Colonic mucosa (tissue), 4 donors: ENCODE measurements at regions not wholly inside any gene's neighbourhood (a gene's known extent, or its start where the extent isn't known, plus 50 kb on each side); places are given as distances from the start of the nearest gene placed in this dataset.

ENCODE experiments used
- DNase-seq: peaks from one replicate; pipeline ENCODE4 v3.0.0-alpha.2; 2020
- H3K27ac ChIP-seq: fragments of 200-600 bp; one replicate; pipeline ENCODE4 v1.8.0; 2021
- H3K27me3 ChIP-seq: fragments of 200-600 bp; one replicate; pipeline ENCODE4 v1.8.0; 2021
- H3K36me3 ChIP-seq: fragments of 200-600 bp; one replicate; pipeline ENCODE4 v1.8.0; 2021
- H3K4me1 ChIP-seq: fragments of 200-600 bp; one replicate; pipeline ENCODE4 v1.8.0; 2021; ENCODE audit warnings: mild to moderate bottlenecking
- H3K4me3 ChIP-seq: fragments of 200-600 bp; one replicate; pipeline ENCODE4 v1.8.0; 2021
- H3K9ac ChIP-seq, 2 donors: one replicate each; pipeline ENCODE4 v1.7.0; 2013; ENCODE audit warnings: control low read depth in 2 of 2, low read depth in 2 of 2, low read length in 2 of 2
- H3K9me3 ChIP-seq: fragments of 200-600 bp; one replicate; pipeline ENCODE4 v1.8.0; 2021
- intact Hi-C: fragments of 100-400 bp; cut with DNase I; formaldehyde crosslinking; loops from one replicate; pipeline ENCODE4 v1.14.1; 2022
- TF ChIP-seq, protein P1 (sequence below): fragments of 200-600 bp; IDR thresholded peaks from one replicate; pipeline ENCODE4 v1.8.0; 2022; ENCODE audit warnings: antibody characterized with exemption, mild to moderate bottlenecking
- donor health status: healthy.
- donor health status: DM: no; HTN: no; CAD: no.
- donor health status: DM: no; HTN: no; CAD: no.

DNA sequence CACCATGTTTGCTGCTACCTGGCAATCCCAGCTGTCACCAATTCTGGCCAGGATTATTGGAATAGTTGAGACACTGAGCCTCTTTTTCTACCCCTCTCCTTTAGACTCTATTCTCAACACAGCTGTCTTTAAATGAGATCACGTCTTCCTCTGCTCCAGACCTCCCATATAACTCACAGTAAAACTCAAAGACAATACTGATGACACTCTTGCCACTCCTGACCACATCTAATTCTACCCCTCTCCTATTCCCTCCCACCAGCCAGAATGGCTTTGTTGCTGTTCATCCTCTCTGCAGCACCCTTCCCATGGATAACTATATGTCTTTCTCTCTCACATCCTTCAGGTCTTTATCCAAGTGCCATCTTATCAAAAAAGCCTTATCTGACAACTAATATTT lies 188.6 kb upstream of the IL15 start:
- no peaks in the 10 kb centered on the region for H3K27me3 ChIP-seq

DNA sequence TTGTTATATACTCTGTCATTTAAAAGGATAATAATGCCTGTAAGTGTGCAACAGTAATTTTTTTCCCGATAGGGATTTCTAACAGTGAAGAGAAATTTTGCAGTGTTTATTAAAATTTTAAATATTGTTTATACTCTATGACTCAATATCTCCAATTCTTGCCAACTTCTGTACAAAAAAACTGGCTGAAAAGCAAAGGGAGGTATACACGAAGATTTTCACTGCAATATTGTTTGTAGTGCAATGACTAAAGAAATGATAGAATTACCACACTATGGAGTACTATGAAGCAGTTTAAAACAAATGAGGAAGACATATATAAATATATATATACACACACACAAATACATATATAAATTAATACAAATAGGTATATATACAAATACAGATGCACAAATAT lies 187.9 kb upstream of the IL15 start:
- Histone ChIP-seq H3K4me1 (no peaks in the 10 kb centered on the region), H3K27ac (no peak overlapping the region), H3K36me3 (no peaks in the 10 kb centered on the region), H3K27me3 (no peaks in the 10 kb centered on the region), H3K9ac (no peak overlapping the region), H3K9me3 (no peaks in the 10 kb centered on the region), H3K4me3 (no peak overlapping the region)
- no peak for DNase-seq
- intact Hi-C loops, result no loop called here
- TF ChIP-seq, protein P1, sequence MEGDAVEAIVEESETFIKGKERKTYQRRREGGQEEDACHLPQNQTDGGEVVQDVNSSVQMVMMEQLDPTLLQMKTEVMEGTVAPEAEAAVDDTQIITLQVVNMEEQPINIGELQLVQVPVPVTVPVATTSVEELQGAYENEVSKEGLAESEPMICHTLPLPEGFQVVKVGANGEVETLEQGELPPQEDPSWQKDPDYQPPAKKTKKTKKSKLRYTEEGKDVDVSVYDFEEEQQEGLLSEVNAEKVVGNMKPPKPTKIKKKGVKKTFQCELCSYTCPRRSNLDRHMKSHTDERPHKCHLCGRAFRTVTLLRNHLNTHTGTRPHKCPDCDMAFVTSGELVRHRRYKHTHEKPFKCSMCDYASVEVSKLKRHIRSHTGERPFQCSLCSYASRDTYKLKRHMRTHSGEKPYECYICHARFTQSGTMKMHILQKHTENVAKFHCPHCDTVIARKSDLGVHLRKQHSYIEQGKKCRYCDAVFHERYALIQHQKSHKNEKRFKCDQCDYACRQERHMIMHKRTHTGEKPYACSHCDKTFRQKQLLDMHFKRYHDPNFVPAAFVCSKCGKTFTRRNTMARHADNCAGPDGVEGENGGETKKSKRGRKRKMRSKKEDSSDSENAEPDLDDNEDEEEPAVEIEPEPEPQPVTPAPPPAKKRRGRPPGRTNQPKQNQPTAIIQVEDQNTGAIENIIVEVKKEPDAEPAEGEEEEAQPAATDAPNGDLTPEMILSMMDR, result no peak

More for the DNA sequence above, 188.6 kb upstream of the IL15 start:
- DNase-seq, result no peak
- Histone ChIP-seq H3K36me3 (no peaks in the 10 kb centered on the region), H3K9ac (no peak overlapping the region), H3K4me1 (no peaks in the 10 kb centered on the region), H3K4me3 (no peak overlapping the region), H3K27ac (no peak overlapping the region), H3K9me3 (no peaks in the 10 kb centered on the region)
- intact Hi-C loops, result no loop called here
- TF ChIP-seq, protein P1, result no peak

DNA sequence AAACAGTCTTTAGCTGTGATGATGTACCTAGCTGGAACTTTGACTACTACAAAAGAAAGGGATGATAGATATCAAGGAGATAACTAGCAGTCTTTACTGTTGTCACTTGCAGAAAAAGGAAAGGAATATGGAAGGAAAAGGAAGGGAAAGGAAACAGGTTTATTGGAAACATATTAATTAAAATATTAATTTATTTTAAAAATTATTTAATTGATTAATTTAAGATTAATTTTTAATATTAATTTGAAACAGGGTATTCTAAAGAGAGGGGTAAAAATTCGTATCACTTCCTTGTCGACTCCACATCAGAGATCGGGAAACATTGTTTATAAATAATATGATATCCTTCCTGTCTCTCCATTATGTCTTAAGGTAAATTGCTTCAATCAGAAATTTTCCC lies 186.5 kb upstream of the IL15 start:
- no peak overlapping the region for H3K9ac ChIP-seq
- H3K9me3 ChIP-seq, result no peaks in the 10 kb centered on the region
- DNase-seq, result no peak
- H3K4me1 ChIP-seq, result no peaks in the 10 kb centered on the region
- TF ChIP-seq, protein P1, result no peak
- H3K27me3 ChIP-seq, result no peaks in the 10 kb centered on the region
- no peak overlapping the region for H3K27ac ChIP-seq
- no peak overlapping the region for H3K4me3 ChIP-seq
- intact Hi-C loops, result no loop called here
- H3K36me3 ChIP-seq, result no peaks in the 10 kb centered on the region

DNA sequence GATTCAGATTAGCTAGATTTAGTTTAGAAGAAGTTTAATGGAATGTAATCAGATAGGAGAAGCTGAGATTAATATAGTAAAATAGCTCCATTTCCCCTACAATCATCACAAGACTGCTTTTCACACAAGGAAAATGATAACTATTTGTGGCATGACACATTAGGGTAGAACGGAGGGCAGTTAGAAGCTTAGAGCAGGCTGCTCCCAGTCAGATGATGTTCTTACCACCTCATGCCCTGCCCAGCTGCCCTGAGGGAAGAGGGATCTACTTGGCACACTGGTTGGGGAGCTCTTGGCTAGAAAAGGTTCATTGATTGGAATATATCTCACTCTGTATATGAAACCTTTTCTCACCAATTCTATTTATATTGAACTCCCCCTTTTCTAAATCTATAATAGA lies 180.7 kb upstream of the IL15 start:
- H3K9me3 ChIP-seq, result no peaks in the 10 kb centered on the region
- no peak overlapping the region for H3K9ac ChIP-seq
- DNase-seq, result no peak
- TF ChIP-seq, protein P1, result no peak
- no peaks in the 10 kb centered on the region for H3K27me3 ChIP-seq
- H3K27ac ChIP-seq, result no peak overlapping the region
- intact Hi-C loops, result no loop called here
- H3K36me3 ChIP-seq, result no peaks in the 10 kb centered on the region
- H3K4me1 ChIP-seq, result no peaks in the 10 kb centered on the region
- no peak overlapping the region for H3K4me3 ChIP-seq

DNA sequence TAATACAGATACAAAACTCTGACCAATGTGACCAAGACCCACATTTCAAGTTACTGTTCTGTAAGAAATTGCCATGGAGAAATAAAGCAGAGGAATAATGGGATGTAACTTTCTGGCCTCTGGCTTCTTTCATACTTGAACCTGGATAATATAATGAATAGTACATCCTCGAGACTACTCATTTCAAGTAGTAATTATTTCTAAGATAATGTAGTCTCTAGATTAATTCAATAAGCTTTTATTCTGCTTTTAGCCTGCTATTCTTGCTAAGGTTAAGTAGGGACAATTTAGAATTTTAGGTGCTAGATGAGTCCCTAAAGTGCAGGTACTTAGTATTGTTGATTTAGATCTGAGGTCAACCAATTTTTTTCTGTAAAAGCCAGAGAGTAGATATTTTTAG lies 178.7 kb upstream of the IL15 start:
- intact Hi-C loops, result no loop called here

More for the DNA sequence above, 178.7 kb upstream of the IL15 start:
- no peaks in the 10 kb centered on the region for H3K36me3 ChIP-seq
- TF ChIP-seq, protein P1, result no peak
- H3K27ac ChIP-seq, result no peak overlapping the region
- H3K9ac ChIP-seq, result no peak overlapping the region
- H3K9me3 ChIP-seq, result no peaks in the 10 kb centered on the region
- no peak for DNase-seq
- no peaks in the 10 kb centered on the region for H3K27me3 ChIP-seq
- H3K4me3 ChIP-seq, result no peak overlapping the region
- H3K4me1 ChIP-seq, result no peaks in the 10 kb centered on the region
